HCEC 1CT (cell line): ENCODE measurements at regions not wholly inside any gene's neighbourhood (a gene's known extent, or its start where the extent isn't known, plus 50 kb on each side); places are given as distances from the start of the nearest gene placed in this dataset.
"Not testable (repeated sequence)": the region's sequence is repeated elsewhere in the genome, so short reads cannot be mapped to it uniquely, and the experiment has no call there.

ENCODE experiments used
- DNase-seq: peaks from one replicate; pipeline ENCODE4 v3.0.0-alpha.2; 2017

DNA sequence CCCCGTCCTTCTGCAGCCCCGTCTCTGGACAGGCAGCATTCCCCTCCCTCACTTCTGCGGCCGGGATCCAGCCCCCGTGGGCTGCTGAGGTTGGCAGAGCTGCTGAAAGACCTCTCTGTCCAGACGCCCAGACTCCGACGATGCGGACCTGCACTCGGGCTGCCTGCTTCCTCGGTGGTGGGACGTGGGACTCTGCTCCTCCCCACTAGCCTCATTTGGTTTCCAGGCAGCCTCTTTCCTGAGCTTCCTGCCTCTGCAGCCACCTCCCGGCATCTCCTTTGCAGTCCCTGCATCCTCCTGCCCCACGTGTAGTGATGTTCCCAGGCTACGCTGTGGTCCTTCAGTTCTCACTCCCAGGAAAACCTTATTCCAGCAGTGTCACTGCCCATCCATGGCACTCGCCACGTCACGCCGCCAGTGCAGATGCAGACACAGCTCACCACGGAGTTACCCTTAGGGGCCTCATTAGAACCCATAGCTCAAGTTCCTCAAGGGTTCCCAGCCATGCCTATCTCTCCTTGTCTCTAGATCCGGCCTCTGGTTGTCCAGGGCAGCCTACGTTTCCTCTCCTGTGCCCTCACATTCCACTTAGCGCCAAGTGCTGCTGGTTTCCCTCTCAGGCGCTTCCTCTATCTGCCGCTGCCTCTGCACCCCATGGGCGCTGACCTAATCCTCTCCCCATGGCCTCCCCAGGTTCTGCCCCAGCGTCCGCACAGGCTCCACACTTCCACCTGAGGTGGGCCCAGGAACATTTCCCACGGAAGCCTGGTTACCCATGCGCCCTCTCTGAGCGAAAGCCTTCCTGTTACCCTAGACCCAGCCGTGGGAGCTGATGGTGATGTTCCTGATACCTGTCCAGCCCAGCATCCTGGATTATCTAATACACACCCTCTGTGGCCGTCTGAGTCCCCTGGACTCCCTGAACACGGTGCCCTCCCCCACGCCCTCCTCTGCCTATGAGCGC lies 318.3 kb upstream of the MYT1L start:
- DNase-seq = no peak

DNA sequence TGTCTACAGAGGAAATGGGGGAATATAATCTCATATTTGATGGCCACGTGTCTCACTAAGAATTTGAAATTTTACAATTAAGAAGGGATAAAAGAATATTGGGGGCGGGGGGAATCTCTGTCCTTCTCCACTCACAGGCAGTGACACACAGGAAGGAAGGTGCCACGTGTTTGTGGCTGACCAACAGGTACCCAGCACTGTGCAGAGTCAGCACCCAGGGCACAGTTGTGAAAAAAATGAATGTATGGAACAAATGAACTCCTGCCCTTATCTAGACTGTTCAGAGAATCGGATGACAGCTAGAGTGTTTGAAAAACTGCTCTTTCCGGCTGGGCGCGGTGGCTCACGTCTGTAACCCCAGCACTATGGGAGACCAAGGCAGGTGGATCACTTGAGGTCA lies 317.0 kb upstream of the MYT1L start:
- DNase-seq = no peak

DNA sequence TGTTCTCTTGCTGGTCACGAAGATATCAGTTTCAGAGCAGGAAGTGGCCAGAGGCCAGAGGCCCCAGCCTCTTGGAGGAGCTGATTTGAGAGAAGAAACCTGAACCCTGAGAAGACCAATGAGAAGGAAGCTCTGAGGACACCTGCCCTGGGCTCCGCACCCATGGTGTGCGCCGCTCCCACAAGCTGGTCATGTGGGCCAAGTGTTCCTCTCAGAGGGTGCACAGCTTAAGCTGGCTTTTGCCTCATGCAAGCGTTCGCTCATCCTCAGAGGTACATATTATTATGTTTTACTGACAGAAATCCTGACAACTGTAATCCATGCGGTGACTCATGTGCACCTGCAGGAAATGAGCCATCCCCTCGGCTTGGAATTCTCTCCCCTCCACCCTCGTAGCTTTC lies 316.1 kb upstream of the MYT1L start:
- DNase-seq = no peak

DNA sequence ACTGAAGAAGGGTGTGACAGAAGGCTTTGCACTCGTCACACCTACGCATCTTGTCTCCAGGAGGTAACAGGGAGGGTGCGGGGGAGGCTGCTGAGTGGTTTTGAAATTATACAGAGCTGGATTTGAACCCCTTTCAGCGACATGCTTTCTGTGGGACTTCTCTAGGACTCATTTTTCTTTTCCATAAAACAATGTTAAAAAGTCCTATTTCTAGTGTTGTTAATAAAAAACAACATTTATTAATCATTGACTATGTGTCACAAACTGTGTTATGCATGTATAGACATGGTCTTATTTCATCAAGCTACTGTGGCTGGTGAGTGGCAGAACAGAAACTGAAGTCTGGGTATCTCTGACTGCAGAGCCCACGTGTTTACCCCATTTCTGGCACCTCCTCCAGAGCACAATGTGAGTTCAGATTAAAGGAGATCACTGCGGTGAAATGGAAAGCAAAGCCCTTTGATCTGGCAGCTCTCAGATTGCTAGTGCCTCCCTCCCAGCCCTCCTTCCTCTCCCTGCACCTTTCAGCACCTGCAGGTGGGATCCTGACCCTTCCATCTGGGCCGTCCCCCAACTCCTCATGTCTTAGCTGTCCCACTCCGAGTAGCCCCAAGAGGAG lies 315.5 kb upstream of the MYT1L start:
- DNase-seq = no peak

DNA sequence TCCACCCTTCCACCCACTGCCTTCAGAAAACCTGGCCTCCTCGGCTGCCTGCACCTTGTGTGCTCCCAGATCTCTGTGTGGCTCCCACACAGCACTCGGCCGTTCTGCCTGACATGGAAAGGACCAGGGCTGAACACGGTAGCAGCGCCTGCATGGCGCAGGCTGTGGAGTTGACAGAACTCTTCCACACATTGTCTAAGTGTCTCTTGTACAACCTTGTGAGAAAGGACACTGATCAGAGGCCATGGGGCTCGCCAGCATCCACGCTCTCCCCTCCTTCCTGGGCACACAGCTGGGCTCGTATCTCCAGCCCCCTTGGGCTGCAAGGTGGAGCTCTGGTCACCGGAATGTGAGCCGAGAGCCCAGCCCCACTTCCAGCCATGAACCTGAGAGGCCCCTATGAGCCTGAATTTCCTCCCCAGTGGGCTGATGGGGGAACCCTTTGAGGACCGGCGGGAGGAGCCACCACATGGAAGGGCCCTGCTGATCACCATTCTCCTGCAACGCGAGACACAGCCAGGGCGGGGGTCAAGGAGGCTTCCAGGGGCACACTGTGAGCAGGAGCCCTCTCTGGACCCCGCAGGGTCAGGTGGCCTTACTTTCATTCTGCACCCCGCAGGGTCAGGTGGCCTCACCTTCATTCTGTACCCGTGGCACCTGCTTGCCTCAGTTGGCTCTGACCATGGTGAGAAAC lies 314.2 kb upstream of the MYT1L start:
- no peak for DNase-seq

DNA sequence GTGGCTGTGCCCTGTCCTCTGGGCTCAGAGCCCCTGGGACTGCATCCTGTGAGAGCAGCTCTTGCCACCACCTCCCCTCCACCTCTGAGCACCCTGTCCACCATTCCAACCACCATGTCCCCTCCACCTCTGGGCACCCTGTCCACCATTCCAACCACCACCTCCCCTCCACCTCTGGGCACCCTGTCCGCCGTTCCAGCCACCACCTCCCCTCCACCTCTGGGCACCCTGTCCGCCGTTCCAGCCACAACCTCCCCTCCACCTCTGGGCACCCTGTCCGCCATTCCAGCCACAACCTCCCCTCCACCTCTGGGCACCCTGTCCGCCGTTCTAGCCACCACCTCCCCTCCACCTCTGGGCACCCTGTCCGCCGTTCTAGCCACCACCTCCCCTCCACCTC lies 313.7 kb upstream of the MYT1L start:
- not testable (repeated sequence) for DNase-seq

DNA sequence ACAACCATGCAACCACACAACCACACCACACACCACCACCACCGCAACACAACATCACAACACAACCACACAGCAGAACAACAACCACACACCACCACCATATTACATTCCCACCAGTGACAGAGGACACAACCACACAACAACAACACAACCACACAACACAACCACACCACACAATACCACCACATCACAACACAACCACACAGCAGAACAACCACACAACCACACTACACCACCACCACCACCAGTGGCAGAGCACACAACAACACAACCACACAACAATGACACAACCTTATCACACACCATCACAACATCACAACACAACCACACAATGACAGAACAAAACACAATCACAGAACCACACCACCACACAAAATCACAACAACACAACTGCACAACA lies 313.0 kb upstream of the MYT1L start:
- no peak for DNase-seq

DNA sequence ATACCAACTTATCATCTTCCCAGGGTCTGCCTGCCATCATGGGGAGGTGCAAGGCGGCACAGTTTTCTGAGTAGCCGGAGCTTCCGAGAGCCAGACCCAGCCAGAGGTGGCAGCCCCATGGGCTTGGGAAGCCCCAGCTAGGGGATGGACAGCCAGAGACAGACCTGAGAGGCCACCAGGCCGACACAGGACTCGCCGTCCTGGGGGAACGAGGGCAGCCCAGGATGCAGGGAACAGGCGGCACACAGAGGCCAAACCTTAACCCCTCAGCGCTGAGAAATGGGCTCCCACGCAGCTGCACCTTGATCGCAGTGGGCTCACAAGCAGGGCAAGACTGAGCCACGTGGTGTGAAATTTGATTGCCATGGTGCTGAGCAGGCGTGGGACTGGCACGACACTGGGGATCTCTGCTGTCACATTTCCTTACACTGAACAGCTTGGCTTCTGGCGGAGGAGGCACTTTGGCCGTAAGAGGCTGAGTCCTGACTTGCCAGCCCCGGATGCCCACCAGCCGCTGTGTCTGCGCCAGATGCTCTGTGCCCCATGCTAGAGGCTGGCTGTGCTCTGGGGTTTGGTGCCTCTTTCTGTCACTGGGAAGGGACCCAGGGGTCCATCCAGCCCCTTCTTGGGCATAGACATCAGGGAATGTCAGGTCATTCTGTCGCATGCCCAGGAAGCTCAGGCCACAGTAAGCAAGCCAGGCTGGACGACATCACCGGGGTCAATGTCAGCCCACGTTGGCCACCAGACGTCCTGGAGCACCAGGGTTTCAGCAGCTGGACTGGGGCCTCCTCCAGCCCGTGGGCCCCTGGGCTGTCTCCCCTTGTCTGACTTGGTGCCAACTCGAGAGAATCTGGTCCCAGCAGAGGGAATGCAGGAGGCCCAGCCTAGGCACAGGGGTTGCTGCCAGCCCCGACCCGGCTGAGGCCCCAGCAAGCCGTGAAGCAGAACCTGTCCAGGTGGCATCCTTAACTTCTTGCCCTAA lies 312.1 kb upstream of the MYT1L start:
- no peak for DNase-seq

DNA sequence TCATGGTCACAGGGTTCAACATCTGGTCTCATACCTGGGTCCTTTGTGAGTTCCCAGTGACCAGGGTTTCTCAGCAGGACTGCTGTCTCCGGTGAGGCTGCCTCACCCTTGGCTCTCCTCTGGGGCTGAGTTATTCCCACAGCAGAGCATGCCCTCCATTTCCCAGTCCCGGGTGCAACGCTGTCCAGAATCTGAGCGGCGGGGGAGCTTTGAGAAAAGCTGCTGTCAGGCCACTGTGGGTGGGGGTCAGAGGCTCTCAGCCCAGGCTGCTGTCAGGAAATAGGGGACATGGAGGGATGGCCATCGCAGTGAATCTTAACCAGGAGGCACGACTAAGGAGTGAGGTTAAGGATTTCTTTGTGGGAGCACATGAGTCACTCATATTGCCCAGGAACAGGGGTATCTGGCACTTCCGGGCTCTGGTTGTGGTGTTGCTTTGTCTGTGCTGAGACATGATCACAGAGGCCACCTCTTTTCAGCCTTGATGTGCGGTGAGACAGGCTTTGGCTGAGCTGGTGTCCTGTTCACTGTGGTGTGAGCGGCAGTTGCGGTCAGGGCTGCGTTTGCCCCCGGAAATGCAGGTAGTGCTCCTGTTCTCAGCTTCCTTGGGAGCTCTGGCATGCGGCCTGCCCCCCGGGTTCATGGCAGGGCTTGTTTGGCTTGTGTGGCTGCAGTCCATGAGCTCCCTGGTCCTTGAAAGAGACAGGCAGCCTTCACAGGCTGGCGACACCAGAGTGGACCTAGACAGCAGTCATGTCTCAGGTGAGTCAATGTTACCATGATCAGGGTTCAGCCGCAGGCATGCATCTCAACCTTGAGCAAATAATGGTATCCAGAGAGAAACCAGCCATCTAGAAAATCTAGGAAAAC lies 310.7 kb upstream of the MYT1L start:
- no peak for DNase-seq

DNA sequence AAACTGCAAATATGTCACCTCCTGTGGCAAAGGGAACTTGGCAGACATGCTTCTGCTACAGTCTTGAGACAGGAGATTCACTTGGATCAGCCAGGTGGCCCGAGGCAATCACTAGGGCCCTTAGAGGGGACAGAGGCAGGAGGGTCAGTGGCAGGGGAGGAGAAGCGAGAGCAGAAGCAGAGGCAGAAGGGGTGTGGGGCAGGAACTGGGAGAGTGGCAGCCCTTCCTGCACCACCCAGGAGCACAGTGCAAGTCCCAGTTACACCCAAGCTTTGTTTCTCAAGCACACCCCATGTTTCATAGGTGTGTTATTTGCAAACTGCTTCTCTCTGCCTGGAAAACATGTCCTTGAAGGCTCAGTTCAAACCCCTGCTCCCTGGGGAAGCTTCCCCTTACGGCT lies 309.7 kb upstream of the MYT1L start:
- DNase-seq = no peak

DNA sequence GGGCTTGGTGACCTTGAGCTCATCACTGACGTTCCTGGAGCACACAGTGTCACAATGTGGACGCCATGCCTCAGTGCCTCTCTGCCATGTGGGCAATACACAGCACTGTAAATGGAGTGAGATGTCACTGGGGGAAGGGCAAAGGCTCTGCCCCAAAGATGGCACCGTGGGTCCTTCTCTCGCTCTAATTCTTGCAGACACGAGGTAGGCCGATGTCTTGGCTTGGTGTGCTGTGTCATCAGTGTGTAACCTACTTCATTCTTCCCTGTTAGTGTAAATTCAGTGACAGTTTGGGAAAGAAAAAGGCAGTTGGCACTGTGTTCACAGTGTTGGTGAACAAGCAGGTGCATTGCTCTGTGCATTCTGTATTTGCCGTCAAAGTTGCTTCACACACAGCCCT lies 309.3 kb upstream of the MYT1L start:
- DNase-seq = no peak

DNA sequence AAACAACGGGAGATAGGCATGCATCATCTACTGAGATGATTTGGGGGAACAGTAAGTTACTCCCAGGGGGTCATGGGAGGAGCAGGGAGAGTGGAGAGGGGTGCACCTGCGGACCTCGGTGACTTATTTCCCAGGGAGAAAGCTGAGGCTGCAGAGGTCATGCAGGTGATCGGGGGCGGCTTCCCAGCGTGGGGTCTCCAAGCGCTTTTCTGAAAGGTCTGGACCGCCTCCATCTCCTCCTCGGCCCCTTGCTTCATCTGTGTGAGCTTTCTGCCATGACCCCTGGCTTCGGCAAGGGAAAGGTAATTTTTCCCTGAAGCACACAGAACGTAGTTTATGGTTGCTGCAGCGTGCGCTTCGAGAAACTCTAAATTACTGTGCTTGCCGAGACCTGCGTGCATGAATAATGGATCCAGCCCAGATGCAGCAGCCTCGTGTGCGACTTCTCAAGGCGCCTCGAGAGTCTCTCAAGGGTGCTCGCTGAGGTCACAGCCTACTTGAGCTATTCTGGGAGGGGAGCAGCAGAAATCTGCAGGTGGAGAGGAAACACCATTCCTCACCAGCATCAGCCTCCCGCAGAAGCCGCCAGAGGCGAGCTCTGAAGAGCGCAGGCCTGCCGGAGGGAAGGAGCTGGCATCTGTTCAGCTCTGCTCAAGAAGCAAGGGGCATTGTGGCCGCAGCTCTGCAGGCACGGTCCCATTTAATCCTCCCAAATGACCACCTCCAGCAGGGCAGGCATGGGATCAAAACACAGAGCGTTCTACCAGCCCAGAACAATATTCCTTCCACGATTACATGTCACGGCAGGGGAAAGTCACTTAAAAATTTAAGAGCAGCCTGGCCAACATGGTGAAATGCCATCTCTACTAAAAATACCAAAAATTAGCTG lies 308.4 kb upstream of the MYT1L start:
- DNase-seq = no peak

DNA sequence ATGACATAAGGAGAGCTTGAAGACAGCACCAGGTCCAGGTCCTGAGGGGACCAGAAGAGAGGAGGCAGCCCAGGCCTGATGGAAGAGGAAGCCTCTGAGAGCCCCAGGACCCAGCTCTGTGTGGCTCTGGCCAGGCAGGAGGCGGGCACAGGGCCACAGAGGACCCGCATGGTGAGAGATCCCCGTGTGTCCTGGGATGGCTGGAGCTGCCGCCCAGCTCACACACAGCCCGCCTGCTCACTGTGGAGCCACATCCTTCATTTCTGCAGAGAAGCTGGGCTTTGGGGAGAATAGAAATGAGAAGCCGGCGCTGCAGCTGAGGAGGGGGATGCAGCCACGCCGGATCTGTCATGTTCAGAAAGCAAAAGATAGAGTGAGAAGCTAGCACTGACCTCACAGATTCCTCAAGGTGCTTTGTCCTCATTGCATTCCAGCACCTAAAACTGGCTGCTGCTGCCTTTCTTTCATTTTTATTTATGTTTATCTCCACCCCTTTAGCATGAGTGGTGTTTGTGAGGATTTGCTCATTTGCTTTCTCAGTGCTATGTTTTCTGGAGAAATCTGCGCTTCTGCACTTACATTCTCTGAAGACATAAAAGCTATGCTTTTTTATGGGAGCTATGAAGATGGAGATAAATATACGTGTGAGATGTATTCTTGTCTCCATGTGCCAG lies 307.6 kb upstream of the MYT1L start:
- DNase-seq = no peak

DNA sequence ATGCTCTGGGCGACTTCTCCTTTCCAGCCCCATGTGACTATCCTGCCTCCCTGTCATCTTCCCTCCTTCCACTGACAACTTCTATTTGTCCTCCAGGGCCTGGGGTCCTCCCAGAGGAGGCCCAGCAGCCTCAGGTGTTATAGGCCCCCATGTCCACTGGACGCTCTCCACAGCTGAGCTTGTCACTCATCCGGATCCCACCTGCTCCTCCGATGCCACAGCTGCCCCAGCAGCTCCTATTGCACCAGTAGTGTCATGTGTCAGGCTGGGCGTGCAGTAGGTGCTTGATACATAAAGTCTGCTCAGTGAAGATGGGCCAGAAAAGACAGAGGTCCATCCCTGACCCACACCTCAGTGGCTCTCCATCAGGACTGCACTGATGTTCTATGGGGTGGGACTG lies 305.7 kb upstream of the MYT1L start:
- DNase-seq = no peak

DNA sequence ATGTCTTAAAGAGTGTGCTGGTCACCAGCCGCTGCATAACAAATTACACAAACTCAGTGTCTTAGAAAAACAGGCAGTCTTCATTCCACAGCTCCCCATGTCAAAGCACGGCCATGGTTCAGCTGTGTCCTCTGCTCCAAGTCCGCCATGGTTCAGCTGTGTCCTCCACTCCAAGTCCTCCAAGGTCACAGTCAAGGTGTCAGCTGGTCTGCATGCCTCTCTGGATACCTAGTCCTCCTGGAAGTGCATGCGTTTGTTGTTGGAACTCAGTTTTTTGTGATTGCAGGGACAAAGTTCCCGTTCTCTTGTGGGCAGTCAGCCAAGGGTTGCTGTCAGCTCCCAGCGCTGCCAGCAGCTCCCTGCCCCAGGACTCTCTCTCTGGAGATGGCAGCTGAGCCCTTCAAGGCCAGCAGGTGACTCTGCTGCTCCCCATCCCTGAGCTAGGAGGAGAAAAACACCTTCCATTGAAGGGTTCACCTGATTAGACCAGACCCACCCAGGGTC lies 304.0 kb upstream of the MYT1L start:
- DNase-seq = no peak

DNA sequence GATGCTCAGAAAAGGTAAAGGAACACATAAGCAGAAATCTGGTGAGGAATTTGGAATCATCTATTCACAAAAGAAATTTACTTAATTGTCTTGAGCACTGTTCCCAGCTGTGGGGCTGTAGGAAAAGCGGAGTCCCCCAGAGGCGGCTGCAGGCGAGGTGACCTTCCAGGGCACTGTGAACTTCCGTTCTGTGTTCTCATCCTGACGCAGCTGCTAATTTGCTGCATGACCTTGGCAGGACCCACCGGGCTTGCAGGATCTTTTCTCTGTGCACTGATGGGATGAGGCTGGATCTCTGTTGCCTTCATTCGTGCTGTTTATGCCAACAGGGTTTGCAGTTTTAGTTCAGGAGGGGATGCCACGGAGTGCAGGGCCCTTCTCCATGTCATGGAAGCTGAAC lies 301.9 kb upstream of the MYT1L start:
- DNase-seq = no peak

DNA sequence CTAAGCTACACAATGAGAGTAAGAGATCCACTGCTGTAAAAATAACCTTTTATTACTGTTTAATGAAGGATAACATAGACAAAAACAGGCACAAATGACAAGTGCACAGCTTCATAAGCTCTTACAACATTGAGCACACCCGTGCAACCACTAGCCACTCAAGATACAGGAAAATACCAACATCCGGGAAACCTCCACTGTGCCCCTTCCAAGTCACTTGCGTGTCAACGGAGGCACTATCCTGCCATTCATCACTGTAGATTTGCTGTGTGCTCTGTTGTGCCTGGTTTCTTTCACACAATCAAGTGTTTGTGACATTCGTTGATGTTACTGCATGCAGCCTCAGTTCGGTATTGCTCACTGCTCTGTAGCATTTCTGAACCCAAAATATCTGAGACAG lies 292.9 kb upstream of the MYT1L start:
- no peak for DNase-seq

DNA sequence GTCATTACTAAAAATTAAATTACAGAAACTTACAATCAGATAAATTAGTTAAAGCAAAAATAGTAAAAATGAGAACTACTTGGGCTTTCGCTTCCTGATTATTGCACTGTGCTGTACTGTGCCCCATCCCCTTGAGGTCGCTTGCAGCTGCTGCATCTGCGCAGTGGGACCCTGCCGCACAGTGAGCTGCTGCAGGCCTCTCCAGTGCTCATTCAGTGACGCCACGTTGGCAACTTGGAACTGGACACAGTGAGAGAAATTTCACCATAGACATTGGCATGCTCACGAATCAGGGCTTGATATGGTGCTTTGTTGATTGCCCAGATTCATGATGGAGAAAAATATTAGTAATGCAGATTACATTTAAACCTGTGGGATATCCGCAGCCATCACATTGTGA lies 290.8 kb upstream of the MYT1L start:
- DNase-seq = no peak

DNA sequence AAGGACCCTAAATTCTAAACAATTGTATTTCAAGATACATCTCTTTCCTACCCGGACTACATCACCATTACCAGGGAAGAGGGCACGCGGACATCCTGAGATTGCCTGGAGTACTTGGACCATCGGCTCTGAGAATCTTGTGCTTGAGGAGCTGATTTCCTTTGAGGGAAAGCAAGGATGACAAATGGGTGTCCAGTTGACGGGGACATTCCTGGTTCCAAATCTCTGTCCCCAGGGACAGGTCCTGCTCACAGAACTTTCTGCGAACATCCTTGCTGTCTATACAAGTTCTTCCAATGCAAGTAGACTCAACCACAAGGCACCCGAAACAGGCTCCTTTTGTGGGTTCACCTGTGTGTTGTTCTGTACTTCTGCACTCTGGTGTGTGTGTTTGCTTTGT lies 289.5 kb upstream of the MYT1L start:
- no peak for DNase-seq

DNA sequence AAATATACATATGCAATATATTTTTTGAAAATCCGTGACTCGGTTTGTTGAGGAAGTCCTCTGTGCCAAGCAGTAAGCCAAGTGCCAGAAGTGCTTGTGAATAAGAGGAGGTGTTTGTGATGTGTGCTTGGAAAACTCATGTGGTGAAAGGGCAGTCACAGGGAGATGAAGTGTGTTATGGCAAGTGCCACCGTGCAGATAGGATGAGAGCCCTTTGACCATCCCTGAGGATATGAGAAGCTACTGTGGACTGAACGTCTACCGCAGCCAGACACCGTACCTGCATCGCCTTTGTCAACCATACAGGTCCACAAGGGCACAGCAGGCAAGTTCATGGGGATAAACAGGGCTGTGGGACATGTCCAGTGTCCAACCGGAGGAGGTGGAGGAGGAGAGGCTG lies 288.9 kb upstream of the MYT1L start:
- DNase-seq = no peak
